HG03097 (cell line): ENCODE measurements at regions not wholly inside any gene's neighbourhood (a gene's known extent, or its start where the extent isn't known, plus 50 kb on each side); places are given as distances from the start of the nearest gene placed in this dataset.
"Not testable (repeated sequence)": the region's sequence is repeated elsewhere in the genome, so short reads cannot be mapped to it uniquely, and the experiment has no call there.

Source experiments
- ATAC-seq: cut with Tn5 transposase; IDR thresholded peaks from one replicate; pipeline ENCODE4 v1.9.1; 2021; ENCODE audit not compliant: unreplicated experiment, low FRiP score

DNA sequence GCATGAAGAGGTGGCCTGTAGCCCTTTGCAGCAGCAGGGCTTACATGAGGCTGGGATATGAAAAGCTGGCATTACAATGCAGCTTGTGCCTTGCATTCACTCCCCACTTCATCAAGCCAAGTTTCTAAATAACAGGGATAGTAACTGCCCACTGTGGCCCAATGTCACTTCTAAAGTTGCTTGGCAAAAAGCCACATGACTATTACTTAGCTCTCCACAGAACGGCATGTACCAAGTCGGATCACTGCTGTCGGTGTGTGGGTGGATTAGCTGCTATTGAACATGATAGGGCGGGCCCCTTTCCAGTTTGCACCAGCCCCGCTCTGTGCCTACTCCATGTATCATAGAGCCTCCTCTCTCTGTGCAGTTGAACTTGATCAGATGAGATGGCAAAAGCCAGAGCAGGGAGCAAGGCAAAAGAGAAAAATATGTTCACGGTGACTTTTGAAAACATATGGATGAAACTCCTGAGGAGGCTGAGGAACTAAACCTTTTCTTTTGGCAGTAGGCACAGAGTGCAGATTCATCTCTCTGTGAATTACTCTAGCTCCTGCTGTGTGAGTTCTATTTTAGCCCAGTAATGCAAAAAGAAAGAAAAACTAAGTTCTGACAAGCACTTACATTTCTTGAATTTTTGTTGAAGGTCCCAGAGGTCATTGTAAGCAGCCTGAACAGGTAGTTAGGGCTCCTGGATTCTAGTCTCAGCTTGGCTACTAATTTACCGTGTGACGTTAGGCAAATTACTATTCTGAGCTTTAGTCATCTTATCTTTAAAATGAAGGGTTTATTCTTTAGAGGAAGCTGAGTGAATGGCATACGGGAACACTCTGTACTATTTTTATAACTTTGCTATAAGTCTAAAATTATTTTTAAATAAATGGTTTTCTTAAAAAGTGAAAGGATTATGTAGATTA, 125.6 kb upstream of the NBPF9 start:
- not testable (repeated sequence) for ATAC-seq

DNA sequence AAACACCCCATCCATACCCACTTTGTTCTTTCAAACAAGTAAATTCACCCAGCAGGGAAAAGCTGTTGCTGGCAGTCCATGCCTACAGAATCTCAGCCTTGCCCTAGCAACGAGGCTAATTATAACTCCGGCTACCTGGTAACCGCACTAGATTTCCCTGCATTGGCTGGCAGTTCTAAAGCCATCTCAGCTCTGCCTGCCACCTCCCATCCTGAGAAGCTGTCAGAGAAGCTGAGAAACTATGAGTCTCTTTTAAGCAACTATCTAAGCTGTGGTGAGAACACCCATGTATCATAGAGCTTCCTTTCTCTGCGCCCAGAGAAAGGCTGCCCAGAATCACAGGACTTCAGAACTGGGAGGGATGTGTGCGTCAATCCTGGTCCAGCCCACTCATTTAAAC, 126.5 kb upstream of the NBPF9 start:
- ATAC-seq, result not testable (repeated sequence)

- not testable (repeated sequence) for ATAC-seq
Observed at GRCh38 chr1:149234926-149235914, 131.9 kb upstream of the NBPF9 start.

GRCh38 chr1:149237515-149237914, 134.2 kb upstream of the NBPF9 start:
- not testable (repeated sequence) for ATAC-seq

- not testable (repeated sequence) for ATAC-seq
Observed at GRCh38 chr1:149239897-149240508, 136.7 kb upstream of the NBPF9 start.

GRCh38 chr1:149240530-149240929, 137.2 kb upstream of the NBPF9 start:
- not testable (repeated sequence) for ATAC-seq

DNA sequence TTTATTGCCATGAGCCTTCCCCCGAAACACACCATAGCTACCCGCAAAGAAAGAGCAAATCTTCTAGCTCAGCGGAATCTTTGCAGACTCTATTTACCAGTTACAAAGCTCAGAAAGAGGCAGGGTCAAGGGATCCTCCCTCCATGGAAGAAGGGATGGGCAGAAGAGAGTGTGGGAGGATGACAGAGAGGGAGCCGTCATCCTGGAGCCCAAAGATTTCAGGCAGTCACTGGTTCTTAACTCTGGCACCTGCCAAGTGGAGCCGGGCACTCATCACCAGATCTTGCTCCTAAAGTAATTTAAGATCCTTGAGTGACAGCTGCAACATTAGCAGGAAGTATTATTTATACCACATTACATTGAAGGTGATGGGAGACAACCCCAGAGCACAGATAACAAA, 137.9 kb upstream of the NBPF9 start:
- ATAC-seq, result not testable (repeated sequence)

- not testable (repeated sequence) for ATAC-seq
Observed at GRCh38 chr1:149243572-149243971, 140.2 kb upstream of the NBPF9 start.

- not testable (repeated sequence) for ATAC-seq
Observed at GRCh38 chr1:149244621-149245020, 141.3 kb upstream of the NBPF9 start.

DNA sequence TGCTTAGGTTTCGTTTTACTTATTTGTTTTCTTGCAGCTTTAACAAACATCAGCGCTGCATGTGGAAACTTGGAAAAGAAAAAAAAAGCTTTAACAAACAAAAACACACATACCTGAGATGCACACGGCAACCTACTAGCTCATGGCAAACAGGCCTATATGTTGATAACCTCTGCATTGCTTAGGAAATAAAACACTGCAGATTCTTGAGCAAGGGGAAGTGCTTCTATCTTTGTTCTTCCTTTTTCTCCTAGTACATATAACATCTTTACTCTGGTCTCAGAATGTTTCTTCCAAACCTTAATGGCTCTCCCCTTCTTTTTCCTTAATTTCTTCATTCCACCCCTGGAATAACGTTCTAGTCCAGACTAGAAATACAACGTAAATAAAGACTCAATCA, 142.9 kb upstream of the NBPF9 start:
- not testable (repeated sequence) for ATAC-seq

DNA sequence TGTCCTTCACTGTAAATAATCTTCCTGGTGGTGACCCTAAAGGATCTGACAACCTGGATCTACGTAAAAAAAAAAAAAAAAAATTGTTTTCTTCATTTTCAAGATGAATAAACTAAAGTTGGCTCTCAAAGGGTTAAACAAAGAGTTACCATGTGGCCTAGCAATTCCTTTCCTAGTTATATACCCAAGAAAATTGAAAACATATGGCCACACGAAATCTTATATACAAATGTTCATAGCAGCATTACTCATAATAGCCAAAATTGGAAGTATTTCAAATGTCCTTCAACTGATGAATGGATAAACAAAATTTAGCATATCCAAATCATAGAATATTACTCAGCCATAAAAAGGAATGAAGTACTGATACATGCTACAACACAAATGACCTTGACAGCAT, 145.3 kb upstream of the NBPF9 start:
- ATAC-seq, result not testable (repeated sequence)

DNA sequence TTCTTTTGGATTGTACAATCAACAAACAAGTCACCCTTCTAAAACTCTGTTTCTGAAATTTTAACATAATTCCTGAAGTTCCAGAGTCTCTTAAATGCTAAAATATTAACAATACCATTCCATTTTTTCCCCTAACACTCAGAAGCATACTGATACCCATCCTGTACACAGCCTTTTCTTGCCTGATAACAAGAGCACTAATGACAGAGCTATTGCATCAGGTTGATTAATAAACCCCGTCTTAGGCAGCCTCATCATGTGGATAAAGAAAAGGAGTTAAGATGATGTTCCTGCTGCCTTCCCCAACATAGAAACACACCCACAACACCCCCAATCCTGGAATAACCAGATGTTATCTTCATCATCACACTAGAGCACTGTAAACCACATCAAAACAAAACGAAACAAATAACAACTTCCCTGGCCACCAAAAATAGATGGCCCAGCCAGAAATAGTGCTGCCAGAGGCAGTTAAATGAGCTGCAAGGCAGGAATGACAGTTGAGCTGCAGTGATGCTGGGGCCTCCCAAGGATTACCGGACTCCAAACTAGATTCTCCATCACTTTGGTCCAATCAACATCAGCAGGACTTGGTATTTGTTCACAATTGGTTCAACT, 146.6 kb upstream of the NBPF9 start:
- not testable (repeated sequence) for ATAC-seq

GRCh38 chr1:149254894-149255847, 151.8 kb upstream of the NBPF9 start:
- not testable (repeated sequence) for ATAC-seq

DNA sequence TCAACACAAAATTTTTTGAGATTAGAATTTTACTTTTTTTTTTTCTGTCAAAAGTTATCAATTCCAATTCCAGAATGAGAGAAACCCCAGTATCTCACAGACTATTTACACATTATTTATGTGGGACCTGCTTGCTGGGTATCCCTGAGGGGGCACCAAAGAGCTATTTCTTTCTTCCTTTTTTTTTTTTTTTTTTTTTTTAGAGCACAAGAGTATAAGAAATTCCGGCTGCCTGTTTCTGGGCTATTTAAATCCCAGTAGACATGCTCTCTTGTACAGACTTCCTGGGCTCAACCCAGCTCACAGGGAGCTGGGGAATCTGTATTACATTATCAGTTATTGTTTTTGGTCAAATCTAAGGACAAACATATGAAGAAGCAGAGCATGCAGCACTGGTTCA, 156.9 kb upstream of the NBPF9 start:
- not testable (repeated sequence) for ATAC-seq

DNA sequence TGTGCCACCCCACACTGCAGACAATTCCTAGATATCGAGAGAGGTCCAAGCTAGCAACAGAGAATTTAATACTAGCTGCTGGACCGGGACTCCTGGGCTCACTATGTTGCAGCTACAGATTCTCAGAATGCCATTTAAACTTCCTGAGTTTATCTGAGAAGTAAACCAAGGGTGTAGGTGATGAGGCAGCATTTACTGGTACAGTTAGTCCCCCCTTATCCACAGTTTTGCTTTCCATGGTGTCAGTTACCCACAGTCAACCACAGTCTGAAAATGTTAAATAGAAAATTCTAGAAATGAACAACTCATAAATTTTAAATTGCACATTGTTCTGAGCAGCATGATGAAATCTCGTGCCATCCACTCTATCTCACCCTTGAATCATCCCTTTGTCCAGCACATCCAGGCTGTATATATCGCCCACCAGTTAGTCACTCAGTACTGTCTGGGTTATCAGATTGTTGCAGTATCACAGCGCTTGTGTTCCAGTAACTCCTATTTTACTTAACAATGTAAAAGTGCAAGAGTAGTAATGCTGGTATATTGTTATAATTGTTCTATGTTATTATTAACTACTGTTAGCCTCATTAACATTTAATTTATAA, 157.5 kb upstream of the NBPF9 start:
- not testable (repeated sequence) for ATAC-seq

GRCh38 chr1:149267287-149267686, 163.9 kb upstream of the NBPF9 start:
- not testable (repeated sequence) for ATAC-seq

- not testable (repeated sequence) for ATAC-seq
Observed at GRCh38 chr1:149269001-149269702, 165.8 kb upstream of the NBPF9 start.

- ATAC-seq, result not testable (repeated sequence)
Observed at GRCh38 chr1:149269833-149270232, 166.5 kb upstream of the NBPF9 start.
